Loucy (cell line): ENCODE measurements at regions not wholly inside any gene's neighbourhood (a gene's known extent, or its start where the extent isn't known, plus 50 kb on each side); places are given as distances from the start of the nearest gene placed in this dataset.

Experiments used
- CTCF ChIP-seq: fragments of 200-600 bp; sonication (generic); conservative IDR thresholded peaks from 2 replicates; pipeline ENCODE4 v1.5.1; 2014; ENCODE audit warnings: mild to moderate bottlenecking, antibody characterized with exemption, low read length
- EZH2phosphoT487 ChIP-seq: fragments of 200-600 bp; IDR thresholded peaks from 2 replicates; pipeline ENCODE4 v1.6.1; 2018; ENCODE audit warnings: antibody characterized with exemption, mild to moderate bottlenecking, moderate library complexity, borderline replicate concordance

GRCh38 chr5:104361932-104362331 is 799.3 kb upstream of the NUDT12 start:
- TF ChIP-seq CTCF (no peak), EZH2phosphoT487 (no peak)
